HG02678 (cell line): ENCODE measurements at regions not wholly inside any gene's neighbourhood (a gene's known extent, or its start where the extent isn't known, plus 50 kb on each side); places are given as distances from the start of the nearest gene placed in this dataset.

Source experiments
- ATAC-seq: cut with Tn5 transposase; IDR thresholded peaks from one replicate; pipeline ENCODE4 v1.9.1; 2021; ENCODE audit warnings: mild to moderate bottlenecking, moderate library complexity; ENCODE audit not compliant: unreplicated experiment

GRCh38 chr12:66045506-66045905 is 85.0 kb downstream of the LLPH start:
- no peak for ATAC-seq

DNA sequence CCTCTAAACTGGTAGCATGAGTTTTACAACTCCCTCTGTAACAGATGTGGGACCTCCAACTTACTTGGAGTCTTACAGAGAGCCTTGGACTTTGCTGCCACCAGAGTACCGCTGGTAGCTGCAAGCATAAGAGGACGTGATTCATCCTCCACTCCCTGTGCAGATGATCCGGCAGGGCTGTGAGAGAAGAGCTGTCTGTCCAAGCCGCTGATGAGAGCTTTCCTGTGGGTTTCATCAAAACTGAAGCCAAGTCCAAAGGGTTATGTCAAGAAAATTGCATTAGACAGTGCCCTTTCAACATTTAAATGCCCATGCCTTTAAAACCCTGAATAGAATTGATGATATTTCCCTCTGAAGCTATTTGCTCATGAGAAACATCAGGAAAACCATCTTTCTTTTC is 85.8 kb downstream of the LLPH start:
- ATAC-seq: no peak

- ATAC-seq: no peak
Measured at GRCh38 chr12:66043035-66043434, 87.5 kb downstream of the LLPH start.

- no peak for ATAC-seq
Measured at GRCh38 chr12:66041651-66042363, 88.7 kb downstream of the LLPH start.

DNA sequence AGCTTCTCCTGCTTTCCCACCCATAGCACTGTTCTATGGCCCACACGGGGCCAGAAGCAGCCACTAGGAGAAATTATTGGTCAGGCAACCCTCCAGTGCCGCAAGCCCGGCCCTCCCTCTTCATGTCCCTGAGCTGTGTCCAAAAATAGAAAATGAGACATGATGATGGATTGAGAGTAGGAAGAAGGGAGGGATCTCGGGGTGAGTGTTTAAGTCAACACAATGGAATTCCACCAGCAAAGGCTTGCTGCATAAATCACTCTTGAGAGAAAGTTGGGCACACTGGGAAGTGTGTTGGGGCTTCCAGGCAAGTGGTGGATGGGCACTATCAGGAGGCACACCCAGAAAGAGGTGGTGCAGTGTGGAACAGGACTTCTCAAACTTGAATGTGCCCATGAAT is 94.2 kb downstream of the LLPH start:
- no peak for ATAC-seq

GRCh38 chr12:66035288-66035966 is 95.1 kb downstream of the LLPH start:
- no peak for ATAC-seq

DNA sequence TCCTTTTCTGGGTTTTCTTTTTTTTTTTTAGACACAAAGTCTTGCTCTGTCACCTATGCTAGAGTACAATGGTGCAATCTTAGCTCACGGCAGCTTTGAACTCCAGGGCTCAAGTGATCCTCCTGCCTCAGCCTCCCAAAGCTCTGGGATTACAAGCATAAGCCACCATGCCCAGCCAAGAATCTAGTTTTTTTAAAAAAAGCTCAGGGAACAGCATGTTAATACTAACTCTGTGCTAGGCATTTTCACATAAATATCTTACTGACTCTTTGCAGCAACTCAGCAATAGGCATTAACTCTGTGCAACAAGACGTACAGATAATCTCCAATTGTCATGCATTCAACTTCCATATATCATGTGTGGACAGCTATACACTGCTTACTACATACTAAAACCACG is 97.4 kb downstream of the LLPH start:
- no peak for ATAC-seq

GRCh38 chr12:66032739-66033138 is 97.8 kb downstream of the LLPH start:
- ATAC-seq: no peak

- no peak for ATAC-seq
Measured at GRCh38 chr12:66030217-66030781, 100.3 kb downstream of the LLPH start.

- ATAC-seq: no peak
Measured at GRCh38 chr12:66028390-66028789, 102.2 kb downstream of the LLPH start.

GRCh38 chr12:66025477-66025876 is 105.1 kb downstream of the LLPH start:
- no peak for ATAC-seq

DNA sequence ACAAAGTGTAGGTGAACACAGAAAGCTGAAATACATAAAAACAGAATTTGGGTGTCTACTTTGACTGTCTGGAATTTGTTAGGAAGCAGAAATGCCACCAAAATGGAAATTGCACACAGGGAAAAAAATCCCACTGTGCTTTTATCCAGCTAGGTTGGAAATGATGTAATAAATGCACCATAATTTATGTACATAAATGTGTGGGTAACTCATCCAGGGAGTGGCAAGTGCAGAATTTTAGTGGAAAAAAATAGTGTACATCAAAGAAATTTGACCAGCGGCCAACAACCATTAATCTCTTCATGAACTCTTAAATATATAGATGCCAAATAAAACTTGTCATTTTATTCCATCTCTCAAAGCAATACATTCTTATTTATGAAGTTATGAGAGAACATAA is 105.6 kb downstream of the LLPH start:
- ATAC-seq: no peak

GRCh38 chr12:66020481-66020880 is 110.1 kb downstream of the LLPH start:
- ATAC-seq: no peak

DNA sequence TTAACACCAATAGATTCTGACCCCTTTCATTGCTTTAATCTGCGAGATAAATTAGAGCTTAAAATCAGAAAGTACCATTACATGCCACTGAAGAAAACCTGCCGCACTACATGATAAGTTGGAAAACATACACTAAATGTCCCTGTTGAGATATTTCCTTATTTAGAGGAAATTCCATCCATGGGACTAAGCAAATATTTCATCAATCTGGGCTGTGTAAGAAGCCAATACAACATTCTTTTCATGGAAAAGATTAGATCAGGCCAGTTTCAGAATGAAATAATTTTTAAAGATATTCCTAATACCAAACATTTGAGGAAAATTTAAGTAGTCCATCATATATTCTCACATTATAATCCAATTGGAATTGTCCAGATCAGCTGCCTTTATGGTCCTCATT is 112.8 kb downstream of the LLPH start:
- ATAC-seq: no peak
